GM23338 (cell line): ENCODE measurements at regions not wholly inside any gene's neighbourhood (a gene's known extent, or its start where the extent isn't known, plus 50 kb on each side); places are given as distances from the start of the nearest gene placed in this dataset.

Source experiments
- ATAC-seq: fragments of 200-7000 bp; cut with Tn5 transposase; 3 replicates; pipeline ENCODE4 v1.9.1; 2020
- DNase-seq: peaks from one replicate; pipeline ENCODE4 v3.0.0-alpha.2; 2015; ENCODE audit warnings: low spot score
- H2AFZ ChIP-seq: fragments of 200-600 bp; sonication (generic); 2 replicates; pipeline ENCODE4 v1.8.0; 2016; ENCODE audit warnings: antibody characterized with exemption, mild to moderate bottlenecking, moderate library complexity
- H3F3A ChIP-seq: fragments of 200-600 bp; sonication (generic); replicated peaks from 2 replicates; pipeline ENCODE4 v1.8.0; 2017; ENCODE audit warnings: antibody characterized with exemption, mixed run types, low read depth
- H3K27ac ChIP-seq: fragments of 200-600 bp; sonication (generic); 2 replicates; pipeline ENCODE4 v1.6.1; 2016; ENCODE audit warnings: low read depth
- H3K27me3 ChIP-seq: fragments of 200-600 bp; sonication (generic); 2 replicates; pipeline ENCODE4 v1.8.0; 2016; ENCODE audit warnings: mild to moderate bottlenecking, mixed run types, moderate library complexity; ENCODE audit not compliant: insufficient read depth
- H3K36me3 ChIP-seq: fragments of 200-600 bp; sonication (generic); 2 replicates; pipeline ENCODE4 v1.8.0; 2016; ENCODE audit warnings: mild to moderate bottlenecking; ENCODE audit not compliant: insufficient read depth
- H3K4me1 ChIP-seq: fragments of 200-600 bp; sonication (generic); 2 replicates; pipeline ENCODE4 v1.8.0; 2016; ENCODE audit warnings: mild to moderate bottlenecking, moderate library complexity; ENCODE audit not compliant: insufficient read depth
- H3K4me2 ChIP-seq: fragments of 200-600 bp; sonication (generic); 2 replicates; pipeline ENCODE4 v1.7.1; 2017; ENCODE audit warnings: mixed run types
- H3K4me3 ChIP-seq: fragments of 200-600 bp; sonication (generic); 2 replicates; pipeline ENCODE4 v1.6.1; 2016; ENCODE audit warnings: mixed run types
- H3K79me2 ChIP-seq: fragments of 200-600 bp; sonication (generic); replicated peaks from 2 replicates; pipeline ENCODE4 v1.8.0; 2017; ENCODE audit warnings: mild to moderate bottlenecking; ENCODE audit not compliant: insufficient read depth
- H3K9me2 ChIP-seq: fragments of 200-600 bp; sonication (generic); 2 replicates; pipeline ENCODE4 v1.8.0; 2017; ENCODE audit not compliant: insufficient read depth
- H4K20me1 ChIP-seq: fragments of 200-600 bp; sonication (generic); replicated peaks from 2 replicates; pipeline ENCODE4 v1.8.0; 2017; ENCODE audit warnings: mild to moderate bottlenecking; ENCODE audit not compliant: insufficient read depth
- H3K27ac Mint-ChIP-seq: 2 replicates; pipeline ENCODE4 v1.8.0; 2020; ENCODE audit warnings: inconsistent platforms, mild to moderate bottlenecking, moderate library complexity, mixed read lengths
- H3K27me3 Mint-ChIP-seq: 3 replicates; pipeline ENCODE4 v1.8.0; 2022; ENCODE audit warnings: low read depth, mild to moderate bottlenecking, moderate library complexity, mixed read lengths, inconsistent platforms; ENCODE audit not compliant: insufficient read depth, poor library complexity
- H3K36me3 Mint-ChIP-seq: 3 replicates; pipeline ENCODE4 v1.8.0; 2021; ENCODE audit warnings: low read depth, mild to moderate bottlenecking, inconsistent platforms, moderate library complexity, mixed read lengths
- H3K4me1 Mint-ChIP-seq: 3 replicates; pipeline ENCODE4 v1.8.0; 2020; ENCODE audit warnings: mild to moderate bottlenecking, inconsistent platforms, mixed read lengths
- H3K4me3 Mint-ChIP-seq: 3 replicates; pipeline ENCODE4 v1.8.0; 2021; ENCODE audit warnings: moderate library complexity, mild to moderate bottlenecking, inconsistent platforms, mixed read lengths
- H3K9me3 Mint-ChIP-seq: 3 replicates; pipeline ENCODE4 v1.8.0; 2020; ENCODE audit warnings: moderate library complexity, mild to moderate bottlenecking, inconsistent platforms, mixed read lengths
- CREB1 ChIP-seq: fragments of 250-450 bp; sonication (Bioruptor Pico); IDR thresholded peaks from 2 replicates; pipeline ENCODE4 v1.5.0; 2020; ENCODE audit warnings: low read depth, mild to moderate bottlenecking, moderate library complexity
- CTCF ChIP-seq, 2 experiments: fragments of 200-600 bp in 1 of 2; sonication (generic) in 1 of 2; conservative IDR thresholded peaks; 2 replicates each; pipeline versions ENCODE4 v1.5.1 to v1.6.1; 2016 to 2017; ENCODE audit warnings: antibody characterized with exemption in 2 of 2, low read depth in 2 of 2, mild to moderate bottlenecking in 2 of 2, moderate library complexity in 1 of 2
- ETS1 ChIP-seq: IDR thresholded peaks from 2 replicates; pipeline ENCODE4 v1.6.1; 2016; ENCODE audit warnings: antibody characterized with exemption
- EZH2 ChIP-seq: fragments of 200-600 bp; sonication (generic); IDR thresholded peaks from one replicate; pipeline ENCODE4 v1.8.0; 2017; ENCODE audit warnings: antibody characterized with exemption, mild to moderate bottlenecking, low read depth; ENCODE audit not compliant: unreplicated experiment
- NANOG ChIP-seq: IDR thresholded peaks from 2 replicates; pipeline ENCODE4 v1.6.1; 2016; ENCODE audit warnings: antibody characterized with exemption, borderline replicate concordance
- POLR2AphosphoS5 ChIP-seq: IDR thresholded peaks from 2 replicates; pipeline ENCODE4 v1.6.1; 2016; ENCODE audit warnings: antibody characterized with exemption, low read depth
- REST ChIP-seq: IDR thresholded peaks from one replicate; pipeline ENCODE4 v1.6.1; 2018; ENCODE audit warnings: antibody characterized with exemption; ENCODE audit not compliant: unreplicated experiment
- STAT1 ChIP-seq: IDR thresholded peaks from one replicate; pipeline ENCODE4 v1.6.1; 2016; ENCODE audit warnings: antibody characterized with exemption; ENCODE audit not compliant: unreplicated experiment
- ZNF114 ChIP-seq: fragments of 250-450 bp; sonication (Bioruptor Pico); IDR thresholded peaks from 2 replicates; pipeline ENCODE4 v1.5.0; 2020; ENCODE audit warnings: mild to moderate bottlenecking, moderate library complexity
- ZNF331 ChIP-seq: fragments of 250-450 bp; sonication (Bioruptor Pico); IDR thresholded peaks from 2 replicates; pipeline ENCODE4 v1.5.0; 2020; ENCODE audit warnings: low read depth, mild to moderate bottlenecking, moderate library complexity

- Mint-ChIP-seq H3K4me1 (peaks cover 16% of the 10 kb centered on the region), H3K9me3 (peaks cover 18% of the 10 kb centered on the region), H3K36me3 (peaks cover 4% of the 10 kb centered on the region), H3K4me3 (no peak overlapping the region), H3K27me3 (peaks cover 6% of the 10 kb centered on the region), H3K27ac (no peak overlapping the region)
- no peak overlapping the region for H3K27ac ChIP-seq
- no peaks in the 10 kb centered on the region for H4K20me1 ChIP-seq
- no peak overlapping the region for H3K4me3 ChIP-seq
- DNase-seq (no peak), ATAC-seq (no peak)
- H3F3A ChIP-seq = no peaks in the 10 kb centered on the region
- no peak overlapping the region for H2AFZ ChIP-seq
- H3K4me2 ChIP-seq = no peak overlapping the region
- no peaks in the 10 kb centered on the region for H3K36me3 ChIP-seq
- H3K9me2 ChIP-seq = 0 out of 2 replicates have a peak, but pooled peaks cover 6% of the 10 kb centered on the region
- no peaks in the 10 kb centered on the region for H3K27me3 ChIP-seq
- TF ChIP-seq REST = no peak
- peaks cover 12% of the 10 kb centered on the region; the same call in 1 of the 2 replicates for H3K4me1 ChIP-seq
- no peaks in the 10 kb centered on the region for H3K79me2 ChIP-seq
Measured at GRCh38 chr5:170450061-170450669, 53.7 kb upstream of the KCNIP1 start.

GRCh38 chr5:170449232-170449631 lies 54.6 kb upstream of the KCNIP1 start:
- no peaks in the 10 kb centered on the region for H3F3A ChIP-seq
- peaks cover 9% of the 10 kb centered on the region for H3K27me3 Mint-ChIP-seq
- H3K27ac ChIP-seq = no peak overlapping the region
- ATAC-seq = no peak
- no peak overlapping the region for H3K4me2 ChIP-seq
- H3K9me2 ChIP-seq = 0 out of 2 replicates have a peak, but pooled peaks cover 6% of the 10 kb centered on the region
- H3K79me2 ChIP-seq = no peaks in the 10 kb centered on the region
- H3K36me3 Mint-ChIP-seq = peaks cover 4% of the 10 kb centered on the region
- no peaks in the 10 kb centered on the region for H3K27me3 ChIP-seq
- peaks cover 18% of the 10 kb centered on the region for H3K9me3 Mint-ChIP-seq
- H3K4me1 ChIP-seq = peaks cover 8% of the 10 kb centered on the region; the same call in 1 of the 2 replicates
- no peaks in the 10 kb centered on the region for H3K36me3 ChIP-seq
- H3K4me3 ChIP-seq = no peak overlapping the region
- H3K4me1 Mint-ChIP-seq = peaks cover 16% of the 10 kb centered on the region
- no peak for DNase-seq
- H3K27ac Mint-ChIP-seq = no peak overlapping the region
- no peaks in the 10 kb centered on the region for H4K20me1 ChIP-seq
- no peak overlapping the region for H2AFZ ChIP-seq
- H3K4me3 Mint-ChIP-seq = no peak overlapping the region
- no peak for TF ChIP-seq NANOG
- TF ChIP-seq EZH2 = no peak
- TF ChIP-seq CTCF (conservative IDR thresholded peaks at IDR 0.05; ENCODE audit: low read depth in 2 of 2) = no peak
- TF ChIP-seq CREB1 (CRISPR knock-in tag) = no peak
- no peak for TF ChIP-seq ZNF331
- TF ChIP-seq ZNF114 (CRISPR knock-in tag) = no peak
- no peak for TF ChIP-seq STAT1
- TF ChIP-seq POLR2AphosphoS5 = no peak
- no peak for TF ChIP-seq ETS1
